HG03457 (cell line): ENCODE measurements at regions not wholly inside any gene's neighbourhood (a gene's known extent, or its start where the extent isn't known, plus 50 kb on each side); places are given as distances from the start of the nearest gene placed in this dataset.

Experiments used
- ATAC-seq: cut with Tn5 transposase; IDR thresholded peaks from one replicate; pipeline ENCODE4 v1.9.1; 2021; ENCODE audit warnings: moderate number of reproducible peaks; ENCODE audit not compliant: unreplicated experiment

DNA sequence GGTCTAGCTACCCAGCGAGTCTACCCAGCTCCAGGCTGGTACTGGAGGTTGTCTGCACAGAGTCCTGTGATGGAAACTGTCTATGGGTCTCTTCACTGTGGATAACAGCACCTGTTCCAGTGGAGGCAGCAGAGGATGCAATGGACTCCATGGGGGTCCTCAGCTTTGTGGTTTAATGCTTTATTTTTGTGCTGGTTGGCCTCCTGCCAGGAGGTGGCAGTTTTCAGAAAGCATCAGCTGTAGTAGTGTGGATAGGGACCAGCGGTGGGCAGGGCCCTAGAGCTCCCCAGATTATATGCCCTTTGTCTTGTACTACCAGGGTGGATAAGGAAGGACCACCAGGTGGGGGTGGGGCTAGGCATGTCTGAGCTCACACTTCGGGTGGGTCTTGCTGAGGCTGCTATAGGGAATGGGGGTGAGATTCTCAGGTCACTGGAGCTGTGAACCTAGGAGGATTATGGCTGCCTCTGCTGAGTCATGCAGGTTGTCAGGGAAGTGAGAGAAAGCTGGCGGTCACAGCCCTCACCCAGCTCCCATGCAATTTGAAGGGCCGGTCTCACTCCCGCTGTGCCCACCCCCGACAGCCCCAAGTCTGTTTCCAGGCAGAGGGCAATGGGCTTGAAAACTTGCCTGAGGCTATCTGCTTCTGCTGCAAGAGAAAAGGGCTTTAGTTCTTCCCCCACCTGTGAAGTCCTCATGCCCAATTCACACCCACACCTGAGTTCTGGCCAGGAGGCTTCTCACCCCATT lies 397.1 kb downstream of the TLE1 start:
- ATAC-seq: no peak

DNA sequence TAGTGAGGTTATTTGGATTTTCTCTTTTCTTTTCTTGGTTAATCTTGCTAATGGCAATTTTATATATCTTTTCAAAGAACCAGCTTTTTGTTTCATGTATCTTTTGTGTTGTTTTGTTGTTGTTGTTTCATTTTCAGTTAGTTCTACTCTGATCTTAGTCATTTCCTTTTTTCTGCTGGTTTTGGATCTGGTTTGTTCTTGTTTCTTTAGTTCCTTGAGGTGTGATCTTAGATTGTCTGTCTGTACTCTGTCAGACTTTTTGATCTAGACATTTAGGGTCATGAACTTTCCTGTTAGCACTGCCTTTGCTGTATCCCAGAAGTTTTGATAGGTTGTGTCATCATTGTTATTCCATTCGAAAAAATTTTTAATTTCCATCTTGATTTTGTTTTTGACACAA lies 399.7 kb downstream of the TLE1 start:
- no peak for ATAC-seq

DNA sequence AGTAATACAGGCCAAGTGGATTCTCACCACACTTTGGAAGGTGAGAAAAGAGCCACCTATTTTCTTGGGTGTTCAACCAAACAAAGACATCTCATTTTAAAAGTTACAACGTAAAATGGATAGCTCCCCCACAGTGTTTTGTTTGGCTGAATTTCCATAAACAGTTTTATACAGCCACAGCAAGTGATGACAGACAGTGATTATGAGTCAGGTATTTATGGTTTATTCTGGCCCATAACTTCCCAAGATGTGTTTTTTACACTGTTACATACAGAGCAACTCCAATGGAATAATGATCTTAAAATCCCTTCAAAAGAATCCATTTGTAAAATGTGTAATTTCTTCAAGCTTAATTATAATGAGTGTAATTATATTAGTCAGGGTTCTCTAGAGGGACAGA lies 421.3 kb downstream of the TLE1 start:
- ATAC-seq: no peak

DNA sequence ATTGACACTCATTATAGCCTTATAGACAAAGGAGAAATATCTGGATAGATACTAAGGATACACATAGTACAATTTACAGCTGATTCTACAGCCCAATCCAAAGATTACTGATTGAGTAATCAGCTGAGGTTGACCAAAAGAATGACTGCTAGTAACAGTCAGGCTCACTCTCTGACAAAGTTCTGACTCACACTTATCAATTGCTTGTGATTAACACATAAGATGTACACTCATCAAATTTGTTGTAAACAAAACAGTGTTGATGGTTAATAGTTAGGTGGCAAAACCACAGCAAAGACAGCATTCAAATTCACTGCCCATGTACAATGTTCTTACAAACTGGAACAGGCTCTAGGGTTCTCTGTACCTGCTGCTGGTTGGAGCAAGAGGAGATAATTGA lies 422.7 kb downstream of the TLE1 start:
- ATAC-seq: no peak

DNA sequence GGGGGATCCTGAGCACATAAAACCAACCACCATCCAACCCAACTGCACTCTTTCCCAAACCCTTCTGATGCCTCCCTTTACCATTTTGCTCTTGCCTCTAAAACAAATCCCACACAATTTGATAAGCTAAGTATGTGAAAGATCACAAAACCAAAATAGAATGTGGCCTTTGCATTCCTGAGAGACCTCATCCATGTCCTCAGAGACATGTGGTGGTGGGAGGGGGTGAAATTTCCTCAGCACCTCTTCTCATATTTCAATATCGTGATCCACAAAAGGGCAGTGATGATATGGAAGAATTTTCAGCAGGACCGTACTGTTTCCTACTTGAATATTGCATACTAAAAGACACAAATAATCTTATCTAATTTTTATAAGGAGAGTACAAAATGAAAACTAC lies 423.3 kb downstream of the TLE1 start:
- no peak for ATAC-seq

DNA sequence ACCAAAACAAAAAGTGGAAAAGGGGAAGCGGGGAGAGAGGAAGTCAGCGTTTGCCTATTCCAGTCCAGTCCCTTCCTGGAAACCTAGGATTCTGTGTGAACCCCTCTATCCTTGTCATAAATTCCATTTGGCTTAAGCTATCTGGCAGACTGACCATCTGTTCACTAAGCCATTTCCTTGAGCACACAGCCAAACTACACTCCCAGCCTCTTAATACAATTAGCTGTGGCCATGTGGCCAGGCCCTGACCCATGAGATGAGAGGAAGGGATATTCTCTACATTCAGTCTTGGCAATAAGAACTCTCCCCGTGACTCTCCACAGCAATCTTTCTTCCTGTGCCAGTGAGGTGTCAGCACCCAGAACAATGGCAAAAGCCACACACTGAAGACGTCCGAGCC lies 424.8 kb downstream of the TLE1 start:
- ATAC-seq: no peak

DNA sequence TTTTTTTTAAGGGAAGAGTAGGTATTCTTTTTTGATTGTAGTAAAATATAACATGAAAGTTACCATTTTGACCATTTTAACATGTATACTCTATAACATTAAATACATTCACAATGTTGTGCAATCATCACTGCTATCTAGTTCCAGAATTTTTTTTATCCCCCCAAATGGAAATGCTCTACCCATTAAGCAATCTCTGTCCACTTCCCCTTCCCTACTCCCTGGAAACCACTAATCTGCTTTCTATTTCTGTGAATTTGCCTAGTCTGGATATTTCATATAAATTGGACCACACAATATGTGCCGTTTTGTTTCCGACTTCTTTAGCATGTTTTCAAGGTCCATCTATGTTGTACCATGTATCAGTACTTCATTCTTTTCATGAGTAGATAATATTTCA lies 429.5 kb downstream of the TLE1 start:
- no peak for ATAC-seq

DNA sequence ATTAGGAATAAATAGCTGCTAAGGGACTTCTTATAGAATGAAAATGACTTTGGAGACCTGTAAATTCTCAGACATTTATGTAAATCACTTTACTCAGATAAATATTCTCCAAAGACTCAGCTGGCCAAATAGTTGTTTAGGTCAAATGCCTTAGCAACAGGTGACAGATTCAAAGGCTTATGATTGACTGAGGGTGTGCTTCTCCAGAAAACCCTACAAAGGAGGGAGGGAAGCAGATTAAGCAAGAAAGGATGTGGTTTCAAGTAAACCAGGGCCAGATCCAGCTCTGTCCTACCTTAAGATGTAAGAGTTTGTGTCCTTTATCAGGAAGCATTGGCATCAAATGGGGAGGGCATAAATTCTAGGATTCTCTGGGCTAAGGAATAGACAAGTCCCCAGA lies 433.0 kb downstream of the TLE1 start:
- ATAC-seq: no peak

DNA sequence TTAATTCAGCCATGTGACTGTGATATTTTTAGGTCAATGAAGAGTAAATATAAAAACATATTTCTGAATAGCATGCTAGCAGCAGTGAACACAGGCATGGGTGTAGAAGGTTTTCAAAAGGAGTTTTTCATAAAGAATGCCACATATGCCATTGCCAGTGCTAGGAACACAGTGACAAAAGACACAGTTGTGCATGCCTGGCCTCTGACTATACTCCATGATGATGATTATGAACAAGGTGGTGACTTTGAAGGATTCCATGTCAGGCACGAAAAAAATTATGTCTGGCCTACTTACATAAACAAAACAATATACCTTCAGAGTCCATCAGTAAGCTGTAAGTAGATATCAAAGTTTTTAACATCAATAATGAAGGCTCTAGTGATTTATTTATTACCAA lies 438.7 kb downstream of the TLE1 start:
- ATAC-seq: no peak

DNA sequence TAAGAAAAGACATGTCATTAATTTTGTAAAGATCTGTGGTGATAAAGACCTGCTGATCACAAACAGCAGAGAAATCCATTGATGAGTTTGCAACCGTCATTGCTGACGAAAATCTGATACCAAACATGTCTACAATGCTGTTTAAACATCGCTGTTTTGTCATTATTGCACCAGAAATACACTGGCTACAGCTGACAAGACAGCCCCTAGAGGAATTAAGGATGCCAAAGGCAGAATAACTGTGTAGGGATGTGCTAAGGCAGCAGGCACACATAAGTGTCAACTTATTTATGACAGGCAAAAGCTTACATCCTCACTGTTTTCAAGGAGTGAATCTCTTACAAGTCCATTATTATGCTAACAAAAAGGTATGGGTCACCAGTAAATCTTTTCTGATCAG lies 439.3 kb downstream of the TLE1 start:
- ATAC-seq: no peak

DNA sequence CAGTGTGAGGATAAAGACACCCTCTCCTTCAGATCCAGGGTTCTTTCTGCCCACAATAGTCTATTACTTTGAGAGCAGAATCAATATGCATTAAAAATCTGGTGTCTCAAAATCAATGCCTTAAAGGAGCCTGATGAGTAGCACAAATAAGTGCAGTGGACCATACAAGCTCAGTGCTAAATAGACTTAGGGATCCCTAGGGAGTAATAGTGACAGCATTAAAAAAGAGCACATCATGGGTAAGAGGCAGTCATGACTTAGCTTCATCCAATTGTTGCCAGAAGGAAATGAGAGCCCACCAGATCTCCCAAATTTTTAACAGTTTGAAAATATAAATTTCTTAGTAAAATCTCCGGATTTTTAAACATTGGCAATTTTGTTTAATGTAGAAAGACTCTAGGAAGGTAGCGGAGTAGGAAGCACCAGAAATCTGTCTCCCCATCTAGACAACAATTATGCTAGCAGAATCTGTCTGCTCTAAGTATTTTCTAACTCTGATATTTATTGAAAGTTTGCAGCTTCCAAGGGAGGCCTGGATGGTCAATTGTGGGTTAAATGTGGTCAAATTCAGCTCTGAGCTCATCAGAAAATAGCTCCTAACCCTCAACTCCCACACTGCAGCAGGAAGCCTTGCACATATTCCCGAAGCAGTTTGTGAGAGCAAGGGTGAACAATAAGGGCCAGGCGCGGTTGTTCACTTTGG lies 443.9 kb downstream of the TLE1 start:
- no peak for ATAC-seq

DNA sequence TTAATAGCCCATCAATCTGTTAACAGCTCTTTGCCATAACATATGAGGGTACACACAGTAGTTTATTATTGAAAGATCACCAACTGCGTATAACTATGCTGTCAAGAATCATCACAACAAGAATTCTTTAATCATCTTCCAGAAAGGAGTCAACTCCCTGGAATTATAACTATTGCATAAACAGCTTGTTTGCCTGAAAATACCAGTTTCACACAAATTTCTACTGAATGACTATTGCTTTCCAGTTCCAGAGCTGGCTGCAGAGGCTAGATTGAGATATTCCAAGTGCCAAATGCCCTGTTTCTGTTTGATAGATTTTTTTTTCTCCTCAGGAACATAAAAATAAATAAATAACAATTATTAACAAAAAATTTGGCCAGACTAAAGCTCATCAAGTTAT lies 444.7 kb downstream of the TLE1 start:
- no peak for ATAC-seq

DNA sequence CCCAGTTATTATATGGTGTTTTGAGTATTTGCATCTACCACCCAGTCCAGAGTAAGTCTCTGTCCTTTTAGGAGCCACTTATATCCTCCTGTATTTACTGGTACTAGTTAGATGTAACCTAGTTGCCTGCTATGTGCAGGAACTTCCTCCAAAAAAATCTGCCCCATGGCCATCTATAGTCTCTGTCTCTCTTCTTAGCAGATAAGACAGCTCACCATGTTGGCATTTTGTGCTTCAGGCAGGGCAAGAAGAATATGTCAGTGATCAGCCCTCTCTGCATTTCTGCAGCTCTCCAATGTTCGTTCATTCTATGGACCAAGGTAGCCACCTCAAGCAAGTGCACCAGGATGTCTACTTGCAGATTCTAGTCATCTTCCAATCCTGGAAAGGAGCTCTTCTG lies 446.5 kb downstream of the TLE1 start:
- no peak for ATAC-seq

DNA sequence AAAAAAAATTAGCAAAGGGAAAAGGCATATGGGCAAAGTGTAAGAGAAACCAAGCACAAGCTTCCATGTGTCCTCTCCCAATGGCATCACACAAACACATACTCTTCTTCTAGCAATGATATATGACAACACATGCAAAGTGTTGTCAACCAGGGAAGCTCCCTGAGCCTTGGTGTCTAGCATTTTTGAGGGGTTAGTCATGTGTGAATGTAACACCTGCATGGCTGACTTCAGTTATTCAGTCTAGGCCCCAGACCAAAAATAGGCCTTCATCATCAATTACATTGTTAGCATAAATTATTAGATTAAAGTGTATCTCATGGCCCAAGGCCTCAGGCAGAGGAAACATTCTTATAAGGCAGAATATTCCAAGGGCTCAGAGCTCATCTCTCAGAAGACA lies 450.0 kb downstream of the TLE1 start:
- no peak for ATAC-seq

DNA sequence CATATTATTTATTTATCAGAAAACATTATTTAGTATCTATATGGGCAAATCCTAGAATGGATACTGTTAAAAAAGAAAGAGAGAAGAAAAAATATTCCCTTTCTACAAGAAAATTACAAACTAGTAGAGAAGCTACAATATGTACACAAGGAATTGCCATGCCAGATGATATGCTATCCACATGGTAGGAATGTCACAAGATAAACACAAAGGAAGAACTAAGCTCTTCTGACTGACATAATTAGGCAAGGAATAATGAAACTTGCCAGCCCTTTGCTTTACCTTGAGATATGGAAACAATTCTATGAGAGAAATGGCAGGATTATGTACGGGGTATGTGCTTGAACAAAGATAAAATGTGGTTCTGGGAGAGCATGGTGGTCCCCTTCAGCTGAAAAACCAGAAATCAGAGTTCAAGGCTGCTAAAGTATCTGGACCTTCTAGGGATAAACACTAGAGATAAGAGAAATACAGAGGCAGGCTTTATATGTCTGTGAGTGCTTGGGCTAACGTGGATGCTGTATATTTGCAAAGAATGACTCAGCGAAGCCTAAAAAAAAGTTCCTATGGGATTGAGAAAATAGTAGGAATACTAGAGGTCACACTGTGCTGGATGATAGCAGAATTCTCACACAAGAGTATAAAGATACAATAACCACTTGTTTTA lies 451.6 kb downstream of the TLE1 start:
- ATAC-seq: no peak

DNA sequence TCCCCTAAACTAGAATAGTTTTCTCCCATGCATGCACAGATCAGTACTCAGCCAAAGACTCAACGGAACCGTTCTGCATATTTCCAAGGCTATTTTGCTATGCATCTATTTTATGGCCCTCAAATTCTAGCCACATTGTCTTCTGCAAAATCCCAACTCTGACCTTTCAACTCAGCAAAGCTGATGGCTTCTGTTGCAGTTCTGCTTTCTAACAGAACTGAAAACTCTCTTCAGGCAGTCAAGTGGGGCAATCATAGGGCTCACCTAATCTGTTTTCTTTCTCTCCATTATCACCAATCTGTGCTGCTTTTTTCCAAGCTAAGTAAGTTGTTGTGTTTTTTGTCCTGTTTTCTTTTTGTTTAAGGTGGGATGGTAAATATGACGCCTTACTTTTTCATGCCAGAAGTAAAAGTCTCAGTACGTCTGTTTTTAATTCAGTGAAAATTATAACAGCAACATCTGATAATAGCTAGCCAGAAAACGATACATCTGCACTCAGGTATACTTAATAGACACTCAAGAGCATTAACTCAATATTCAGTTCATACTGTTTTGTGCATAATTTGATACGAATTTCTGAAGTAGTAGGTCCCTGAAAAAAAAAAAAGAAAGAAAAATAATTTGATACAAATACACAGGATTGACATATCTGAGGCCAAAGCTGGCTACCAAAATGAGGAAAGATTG lies 454.3 kb downstream of the TLE1 start:
- no peak for ATAC-seq

DNA sequence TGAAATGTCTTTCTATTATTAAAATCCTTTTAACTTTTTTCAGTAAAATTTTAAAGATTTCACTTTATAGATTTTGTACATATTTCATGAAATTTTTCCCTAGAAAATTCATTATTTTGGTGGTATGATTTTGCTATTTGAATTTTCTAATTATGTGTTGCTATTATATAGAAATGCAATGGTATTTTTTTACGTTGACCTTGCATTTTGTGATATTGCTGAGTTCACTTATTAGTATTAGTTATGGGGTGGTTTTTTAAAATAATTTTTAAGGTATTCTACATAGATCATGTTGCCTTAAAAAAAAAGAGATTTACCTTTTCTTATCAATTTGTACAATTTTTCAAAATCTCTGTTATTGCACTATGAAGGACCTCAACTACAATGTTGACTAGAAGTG lies 458.3 kb downstream of the TLE1 start:
- ATAC-seq: no peak

DNA sequence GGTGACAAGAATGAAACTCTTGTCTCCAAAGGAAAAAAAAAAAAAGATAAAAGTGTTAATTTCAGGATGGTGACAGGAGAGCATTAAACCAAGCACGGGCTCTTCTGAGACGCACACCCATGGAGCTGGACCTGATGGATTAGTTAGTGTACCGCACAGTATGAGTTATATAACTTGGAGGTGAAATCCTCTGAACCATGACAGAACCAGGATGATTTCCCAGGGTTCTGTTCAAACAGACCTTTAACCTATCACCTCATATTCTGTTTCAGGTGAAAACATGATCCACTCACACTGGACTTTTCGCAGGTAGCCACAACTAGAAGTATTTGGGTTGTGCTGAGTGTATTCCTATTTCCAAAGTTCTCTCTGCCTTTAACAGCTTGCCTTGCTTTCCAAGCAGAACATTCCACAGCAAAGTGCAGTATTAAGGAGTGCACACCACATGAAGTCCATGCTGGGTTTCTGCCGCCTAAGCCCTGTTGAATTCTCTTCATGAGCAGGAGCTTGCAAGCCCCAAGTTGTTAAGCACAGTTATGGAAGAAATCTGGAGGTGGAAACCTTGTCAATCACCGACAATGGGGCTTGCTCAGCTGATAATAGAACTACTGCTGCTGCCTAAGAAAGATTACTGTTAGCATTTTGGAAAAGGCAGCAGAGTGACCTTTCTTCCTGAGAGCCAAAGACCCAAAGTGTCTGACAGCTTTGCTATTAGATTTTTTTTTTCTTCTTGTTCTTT lies 461.7 kb downstream of the TLE1 start:
- ATAC-seq: no peak

DNA sequence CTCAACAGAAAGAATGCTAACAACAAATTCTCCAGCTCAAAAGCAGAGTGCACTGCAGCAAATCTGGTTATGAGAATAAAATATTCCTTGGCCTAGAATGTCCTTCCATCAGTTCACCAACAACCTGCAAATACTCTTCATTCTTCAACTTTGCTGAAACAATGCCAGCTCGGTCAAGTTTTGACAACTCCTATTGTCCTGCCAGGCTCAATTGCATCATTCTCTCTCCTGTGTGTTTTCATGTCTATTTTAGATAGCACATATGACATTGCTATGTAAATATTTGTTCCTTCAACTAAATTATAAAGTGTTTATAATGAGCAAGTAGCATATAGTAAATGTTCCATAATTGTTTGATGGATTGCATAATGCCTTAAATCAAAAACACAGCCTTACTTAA lies 463.8 kb downstream of the TLE1 start:
- no peak for ATAC-seq

DNA sequence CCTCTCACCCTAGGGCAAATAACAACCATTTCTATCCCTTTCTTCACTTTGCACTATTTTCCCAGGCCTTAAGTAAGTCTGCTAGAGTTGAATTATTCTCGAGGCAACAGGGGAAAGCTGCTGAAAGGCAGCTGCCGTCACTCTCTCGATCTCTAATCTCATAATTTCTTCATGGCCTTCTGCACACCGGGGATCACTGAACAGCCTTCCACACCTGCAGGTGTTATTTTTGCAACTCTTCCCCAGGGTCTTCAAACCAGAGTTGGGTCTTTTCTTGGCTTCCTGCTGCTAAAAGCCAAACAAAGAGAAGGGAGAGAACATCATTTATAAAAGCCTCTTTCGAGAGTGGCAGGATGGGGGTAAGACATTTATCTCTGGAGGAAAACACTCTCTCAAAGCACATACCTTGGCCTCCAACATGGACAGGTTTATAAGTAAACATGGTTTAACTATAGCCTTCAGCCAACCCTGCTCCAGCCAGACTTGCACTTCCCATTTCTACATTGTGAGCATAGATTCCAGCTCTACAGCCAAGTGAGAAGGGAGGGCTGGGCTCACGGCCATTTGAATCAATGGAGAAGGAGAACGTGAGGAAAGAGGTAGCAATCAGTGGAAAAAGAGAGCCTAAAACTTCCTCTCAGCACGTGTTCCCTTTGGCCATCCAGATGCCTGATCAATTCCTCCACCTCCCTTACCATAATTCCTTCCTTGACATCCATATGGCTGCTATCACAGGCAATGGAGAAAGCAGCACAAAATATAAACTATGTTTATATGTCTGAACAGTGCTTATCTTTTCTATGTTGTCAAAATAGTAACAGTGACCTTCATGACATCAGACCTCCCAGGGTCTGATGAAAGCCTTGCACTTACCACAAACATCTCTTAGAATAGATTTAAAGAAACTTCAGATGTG lies 464.9 kb downstream of the TLE1 start:
- ATAC-seq: no peak
